ENCODE measurements at regions not wholly inside any gene's neighbourhood (a gene's known extent, or its start where the extent isn't known, plus 50 kb on each side); places are given as distances from the start of the nearest gene placed in this dataset.
"Not testable (repeated sequence)": the region's sequence is repeated elsewhere in the genome, so short reads cannot be mapped to it uniquely, and the experiment has no call there.

DNA sequence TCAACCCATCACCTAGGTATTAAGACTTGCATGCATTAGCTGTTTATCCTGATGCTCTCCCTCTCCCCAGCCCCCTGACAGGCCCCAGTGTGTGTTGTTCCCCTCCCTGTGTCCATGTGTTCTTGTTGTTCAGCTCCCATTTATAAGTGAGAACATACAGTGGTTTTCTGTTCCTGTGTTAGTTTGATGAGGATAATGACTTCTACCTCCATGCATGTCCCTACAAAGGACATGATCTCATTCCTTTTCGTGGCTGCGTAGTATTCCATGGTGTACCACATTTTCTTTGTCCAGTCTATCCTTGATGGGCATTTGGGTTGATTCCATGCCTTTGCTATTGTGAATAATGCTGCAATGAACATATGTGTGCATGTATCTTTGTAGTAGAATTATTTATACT lies 578.3 kb downstream of the ZNF608 start:
- TF ChIP-seq EZH2 (IDR thresholded peaks at IDR 0.05; ENCODE audit: borderline replicate concordance, insufficient read depth, low read depth, low read length, poor library complexity, severe bottlenecking), result not testable (repeated sequence)
- TF ChIP-seq, protein P1, sequence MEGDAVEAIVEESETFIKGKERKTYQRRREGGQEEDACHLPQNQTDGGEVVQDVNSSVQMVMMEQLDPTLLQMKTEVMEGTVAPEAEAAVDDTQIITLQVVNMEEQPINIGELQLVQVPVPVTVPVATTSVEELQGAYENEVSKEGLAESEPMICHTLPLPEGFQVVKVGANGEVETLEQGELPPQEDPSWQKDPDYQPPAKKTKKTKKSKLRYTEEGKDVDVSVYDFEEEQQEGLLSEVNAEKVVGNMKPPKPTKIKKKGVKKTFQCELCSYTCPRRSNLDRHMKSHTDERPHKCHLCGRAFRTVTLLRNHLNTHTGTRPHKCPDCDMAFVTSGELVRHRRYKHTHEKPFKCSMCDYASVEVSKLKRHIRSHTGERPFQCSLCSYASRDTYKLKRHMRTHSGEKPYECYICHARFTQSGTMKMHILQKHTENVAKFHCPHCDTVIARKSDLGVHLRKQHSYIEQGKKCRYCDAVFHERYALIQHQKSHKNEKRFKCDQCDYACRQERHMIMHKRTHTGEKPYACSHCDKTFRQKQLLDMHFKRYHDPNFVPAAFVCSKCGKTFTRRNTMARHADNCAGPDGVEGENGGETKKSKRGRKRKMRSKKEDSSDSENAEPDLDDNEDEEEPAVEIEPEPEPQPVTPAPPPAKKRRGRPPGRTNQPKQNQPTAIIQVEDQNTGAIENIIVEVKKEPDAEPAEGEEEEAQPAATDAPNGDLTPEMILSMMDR (IDR thresholded peaks at IDR 0.05), result not testable (repeated sequence)
